A673 (cell line): ENCODE measurements at regions not wholly inside any gene's neighbourhood (a gene's known extent, or its start where the extent isn't known, plus 50 kb on each side); places are given as distances from the start of the nearest gene placed in this dataset.

Source experiments
- BruUV-seq: library from RNA; stranded (reverse); fragments of 400-500 nt; replicated peaks from 2 replicates; lab custom pipeline; 2021; lab: Mats Ljungman, UMichigan
- CTCF ChIA-PET: fragments of 300-600 bp; sonication (Branson Sonifier 250); formaldehyde crosslinking; loops from one replicate; lab custom pipeline; 2022; ENCODE audit warnings: antibody characterized with exemption; lab: Charles Lee
- POLR2A ChIA-PET: fragments of 300-600 bp; sonication (Branson Sonifier 250); formaldehyde crosslinking; loops from one replicate; lab custom pipeline; 2022; ENCODE audit warnings: antibody characterized with exemption; ENCODE audit not compliant: low non-redundant PET; lab: Charles Lee
- DNase-seq: peaks from one replicate; pipeline ENCODE4 v3.0.0-alpha.2; 2015; ENCODE audit warnings: low spot score
- H3K27ac ChIP-seq: fragments of 200-600 bp; sonication (generic); 2 replicates; pipeline ENCODE4 v1.5.1; 2016; ENCODE audit warnings: mixed run types, low read depth, mild to moderate bottlenecking, mixed read lengths, antibody characterized with exemption, low read length; ENCODE audit not compliant: poor library complexity, severe bottlenecking
- H3K27me3 ChIP-seq: fragments of 200-600 bp; sonication (generic); replicated peaks from 2 replicates; pipeline ENCODE4 v1.6.1; 2017; ENCODE audit warnings: mixed run types, low read depth, mild to moderate bottlenecking, mixed read lengths, antibody characterized with exemption, low read length; ENCODE audit not compliant: insufficient read depth, poor library complexity
- H3K36me3 ChIP-seq: fragments of 200-600 bp; sonication (generic); 2 replicates; pipeline ENCODE4 v1.6.1; 2016; ENCODE audit warnings: mixed run types, mild to moderate bottlenecking, mixed read lengths, antibody characterized with exemption, low read length; ENCODE audit not compliant: insufficient read depth, poor library complexity, severe bottlenecking
- H3K4me1 ChIP-seq: fragments of 200-600 bp; sonication (generic); 2 replicates; pipeline ENCODE4 v1.6.1; 2017; ENCODE audit warnings: mixed run types, mild to moderate bottlenecking, mixed read lengths, antibody characterized with exemption, low read length; ENCODE audit not compliant: insufficient read depth, poor library complexity, severe bottlenecking
- H3K4me3 ChIP-seq: fragments of 200-600 bp; sonication (generic); 2 replicates; pipeline ENCODE4 v1.5.1; 2016; ENCODE audit warnings: low read depth, mixed run types, mild to moderate bottlenecking, mixed read lengths, low read length; ENCODE audit not compliant: poor library complexity, severe bottlenecking
- H3K9me3 ChIP-seq: fragments of 200-600 bp; sonication (generic); 2 replicates; pipeline ENCODE4 v1.6.1; 2016; ENCODE audit warnings: mixed run types, low read depth, mild to moderate bottlenecking, mixed read lengths, antibody characterized with exemption, low read length; ENCODE audit not compliant: poor library complexity, severe bottlenecking
- EZH2 ChIP-seq: fragments of 200-600 bp; sonication (generic); IDR thresholded peaks from 2 replicates; pipeline ENCODE4 v1.6.1; 2017; ENCODE audit warnings: borderline replicate concordance, low read depth, mild to moderate bottlenecking, mixed read lengths, antibody characterized with exemption, low read length; ENCODE audit not compliant: poor library complexity, severe bottlenecking
- intact Hi-C: fragments of 100-400 bp; cut with micrococcal nuclease; formaldehyde crosslinking; loops from one replicate; pipeline ENCODE4 v1.10.0; 2022; ENCODE audit not compliant: unreplicated experiment
- TF ChIP-seq, protein P1 (sequence below): fragments of 300-800, 200-600 bp; sonication (generic); conservative IDR thresholded peaks from 2 replicates; pipeline ENCODE4 v1.5.1; 2017; ENCODE audit warnings: low read depth, mild to moderate bottlenecking, antibody characterized with exemption, low read length, moderate library complexity, mixed read lengths

DNA sequence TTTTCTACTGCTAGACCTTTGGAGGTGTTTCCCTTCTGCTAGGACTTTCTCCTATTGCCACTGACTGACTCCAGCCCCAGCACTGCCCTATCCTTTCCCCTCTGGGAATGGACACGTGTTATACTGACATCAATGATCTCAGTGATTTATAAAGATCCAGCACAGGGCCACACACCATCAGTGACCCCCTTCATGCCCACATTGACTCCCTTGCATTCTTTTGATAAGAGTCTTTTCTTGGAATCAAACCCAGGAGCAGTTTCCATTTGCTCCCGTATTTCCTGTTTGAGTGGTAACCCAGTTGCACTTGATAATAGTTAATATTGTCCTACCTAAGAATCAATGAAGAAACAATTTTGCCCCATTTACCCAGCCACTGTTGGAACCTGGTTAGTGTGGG, 501.0 kb upstream of the USP24 start:
- Histone ChIP-seq H3K9me3 (no peaks in the 10 kb centered on the region), H3K27ac (no peak overlapping the region), H3K27me3 (no peaks in the 10 kb centered on the region), H3K36me3 (no peaks in the 10 kb centered on the region), H3K4me1 (no peaks in the 10 kb centered on the region), H3K4me3 (no peak overlapping the region)
- BruUV-seq = no TSS peak
- TF ChIP-seq, protein P1, sequence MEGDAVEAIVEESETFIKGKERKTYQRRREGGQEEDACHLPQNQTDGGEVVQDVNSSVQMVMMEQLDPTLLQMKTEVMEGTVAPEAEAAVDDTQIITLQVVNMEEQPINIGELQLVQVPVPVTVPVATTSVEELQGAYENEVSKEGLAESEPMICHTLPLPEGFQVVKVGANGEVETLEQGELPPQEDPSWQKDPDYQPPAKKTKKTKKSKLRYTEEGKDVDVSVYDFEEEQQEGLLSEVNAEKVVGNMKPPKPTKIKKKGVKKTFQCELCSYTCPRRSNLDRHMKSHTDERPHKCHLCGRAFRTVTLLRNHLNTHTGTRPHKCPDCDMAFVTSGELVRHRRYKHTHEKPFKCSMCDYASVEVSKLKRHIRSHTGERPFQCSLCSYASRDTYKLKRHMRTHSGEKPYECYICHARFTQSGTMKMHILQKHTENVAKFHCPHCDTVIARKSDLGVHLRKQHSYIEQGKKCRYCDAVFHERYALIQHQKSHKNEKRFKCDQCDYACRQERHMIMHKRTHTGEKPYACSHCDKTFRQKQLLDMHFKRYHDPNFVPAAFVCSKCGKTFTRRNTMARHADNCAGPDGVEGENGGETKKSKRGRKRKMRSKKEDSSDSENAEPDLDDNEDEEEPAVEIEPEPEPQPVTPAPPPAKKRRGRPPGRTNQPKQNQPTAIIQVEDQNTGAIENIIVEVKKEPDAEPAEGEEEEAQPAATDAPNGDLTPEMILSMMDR = no peak
- no peak for TF ChIP-seq EZH2
- POLR2A ChIA-PET = no interaction called here
- intact Hi-C loops = no loop called here
- CTCF ChIA-PET = no interaction called here
- DNase-seq = no peak

DNA sequence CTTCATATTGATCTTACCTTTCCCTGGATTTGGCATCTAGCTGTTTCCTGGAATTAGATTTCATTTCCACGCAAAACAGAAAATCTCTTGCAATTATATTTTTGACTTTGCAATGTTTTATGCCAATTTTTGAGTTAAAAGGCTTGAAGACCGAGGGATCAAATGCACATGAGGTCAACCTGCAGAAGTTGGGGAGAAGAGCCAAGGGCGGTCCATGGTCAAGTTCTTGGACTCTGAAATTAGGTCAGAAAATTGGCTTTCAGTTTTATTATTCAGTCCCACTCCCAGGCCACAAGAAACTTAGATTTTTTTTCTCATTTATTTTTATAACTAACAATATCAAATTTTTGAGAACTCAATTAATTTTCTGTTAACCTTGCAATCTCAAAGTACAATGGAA, 499.1 kb upstream of the USP24 start:
- Histone ChIP-seq H3K27ac (no peak overlapping the region), H3K27me3 (peaks cover 8% of the 10 kb centered on the region), H3K4me1 (no peaks in the 10 kb centered on the region), H3K9me3 (no peaks in the 10 kb centered on the region), H3K36me3 (no peaks in the 10 kb centered on the region), H3K4me3 (no peak overlapping the region)
- no peak for TF ChIP-seq EZH2
- TF ChIP-seq, protein P1 = no peak
- ChIA-PET CTCF (no interaction called here), POLR2A (no interaction called here)
- intact Hi-C loops = no loop called here
- DNase-seq = no peak
- no TSS peak for BruUV-seq

DNA sequence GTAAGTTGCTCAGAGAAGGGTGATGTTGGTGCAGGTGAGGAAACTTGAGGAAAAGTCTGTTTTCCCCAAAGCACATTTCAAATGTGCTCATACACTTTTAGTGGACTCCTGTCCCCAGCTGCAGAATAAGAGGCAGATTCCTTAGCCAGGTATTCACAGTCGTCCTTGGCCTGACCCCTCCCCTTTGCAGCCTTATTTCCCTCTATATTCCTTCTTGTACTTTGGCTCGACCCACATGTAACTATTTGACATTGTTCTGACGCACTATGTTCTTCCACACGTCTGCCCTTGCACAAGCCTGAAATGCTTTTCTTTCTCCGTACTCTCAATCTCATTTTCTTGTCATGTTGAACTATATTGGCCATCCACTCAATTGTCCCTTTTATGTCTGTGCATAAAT, 498.4 kb upstream of the USP24 start:
- intact Hi-C loops = no loop called here
- no peaks in the 10 kb centered on the region for H3K4me1 ChIP-seq
- no peaks in the 10 kb centered on the region for H3K9me3 ChIP-seq
- no peak for DNase-seq
- H3K4me3 ChIP-seq = no peak overlapping the region
- POLR2A ChIA-PET = no interaction called here
- peaks cover 8% of the 10 kb centered on the region for H3K27me3 ChIP-seq
- CTCF ChIA-PET = no interaction called here
- TF ChIP-seq EZH2 = no peak
- TF ChIP-seq, protein P1 = no peak
- no peaks in the 10 kb centered on the region for H3K36me3 ChIP-seq
- no peak overlapping the region for H3K27ac ChIP-seq
- BruUV-seq = no TSS peak
